ENCODE measurements at regions not wholly inside any gene's neighbourhood (a gene's known extent, or its start where the extent isn't known, plus 50 kb on each side); places are given as distances from the start of the nearest gene placed in this dataset.

DNA sequence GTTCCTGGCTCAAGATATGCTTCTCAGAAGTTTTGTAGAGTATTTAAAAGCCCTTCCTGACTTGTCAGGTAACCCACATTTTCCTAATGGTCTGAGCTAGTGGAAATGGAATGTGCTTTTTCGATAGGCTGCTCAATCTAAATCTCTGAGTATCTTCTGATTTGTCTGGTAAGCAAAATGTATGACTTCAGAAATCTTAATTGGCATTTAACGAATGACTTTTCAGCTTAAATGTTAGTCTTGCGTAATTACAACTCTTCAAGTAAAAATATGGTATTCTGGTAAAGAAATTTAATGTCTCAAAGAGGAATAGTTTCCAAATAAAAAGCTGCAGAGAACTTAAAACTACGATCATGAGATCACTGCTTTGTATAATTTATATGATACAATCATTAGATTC, 379.1 kb downstream of the ANKRD50 start (continued):
- TF ChIP-seq FOSL2 (IDR thresholded peaks at IDR 0.05; ENCODE audit: borderline replicate concordance, low read depth), result no peak
- TF ChIP-seq TEAD4 (IDR thresholded peaks at IDR 0.05; ENCODE audit: borderline replicate concordance, insufficient read depth), result no peak
- TF ChIP-seq, protein P1, sequence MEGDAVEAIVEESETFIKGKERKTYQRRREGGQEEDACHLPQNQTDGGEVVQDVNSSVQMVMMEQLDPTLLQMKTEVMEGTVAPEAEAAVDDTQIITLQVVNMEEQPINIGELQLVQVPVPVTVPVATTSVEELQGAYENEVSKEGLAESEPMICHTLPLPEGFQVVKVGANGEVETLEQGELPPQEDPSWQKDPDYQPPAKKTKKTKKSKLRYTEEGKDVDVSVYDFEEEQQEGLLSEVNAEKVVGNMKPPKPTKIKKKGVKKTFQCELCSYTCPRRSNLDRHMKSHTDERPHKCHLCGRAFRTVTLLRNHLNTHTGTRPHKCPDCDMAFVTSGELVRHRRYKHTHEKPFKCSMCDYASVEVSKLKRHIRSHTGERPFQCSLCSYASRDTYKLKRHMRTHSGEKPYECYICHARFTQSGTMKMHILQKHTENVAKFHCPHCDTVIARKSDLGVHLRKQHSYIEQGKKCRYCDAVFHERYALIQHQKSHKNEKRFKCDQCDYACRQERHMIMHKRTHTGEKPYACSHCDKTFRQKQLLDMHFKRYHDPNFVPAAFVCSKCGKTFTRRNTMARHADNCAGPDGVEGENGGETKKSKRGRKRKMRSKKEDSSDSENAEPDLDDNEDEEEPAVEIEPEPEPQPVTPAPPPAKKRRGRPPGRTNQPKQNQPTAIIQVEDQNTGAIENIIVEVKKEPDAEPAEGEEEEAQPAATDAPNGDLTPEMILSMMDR (IDR thresholded peaks at IDR 0.05), result no peak

GRCh38 chr4:124334119-124334518, 378.4 kb downstream of the ANKRD50 start:
- Histone ChIP-seq H3F3A (replicated peaks; ENCODE audit: insufficient read depth) (no peaks in the 10 kb centered on the region), H3K9me3 (no peaks in the 10 kb centered on the region), H4K20me1 (ENCODE audit: insufficient read depth) (no peaks in the 10 kb centered on the region), H3K4me3 (ENCODE audit: low read depth in 2 of 2, low read length in 1 of 2) (peak overlapping the region in 1 of 2 experiments; percentile 26; a peak in 1 of 4 replicates), H3K27ac (ENCODE audit: low read depth in 2 of 2, low read length in 1 of 2) (peak overlapping the region in 1 of 2 experiments; percentile 26; a peak in 1 of 4 replicates), H2AFZ (ENCODE audit: low read depth) (peak overlapping the region; percentile 78), H3K4me2 (peak overlapping the region; percentile 47; the same call in 1 of the 2 replicates), H3K27me3 (ENCODE audit: insufficient read depth) (no peaks in the 10 kb centered on the region), H3K4me1 (ENCODE audit: control insufficient read depth in 1 of 2, insufficient read depth in 2 of 2, low read depth in 1 of 2, low read length in 1 of 2) (peaks cover 5% of the 10 kb centered on the region in 2 experiments; a peak in 3 of 4 replicates), H3K9me2 (no peaks in the 10 kb centered on the region), H3K79me2 (ENCODE audit: insufficient read depth) (no peaks in the 10 kb centered on the region), H3K36me3 (replicated peaks in 1 of 2; ENCODE audit: control insufficient read depth in 1 of 2, insufficient read depth in 2 of 2, low read length in 1 of 2) (no peaks in the 10 kb centered on the region), H3K9ac (no peak overlapping the region)
- ChIA-PET POLR2A (no interaction called here), CTCF (interaction anchor here (0.5 to 3.8 kb wide), 44 partner anchors 10 to 980 kb away, joined by 3 to 45 read pairs (median 3); partner anchors contain the start of genes ANKRD50 and FAT4)
- peak; percentile 42 for DNase-seq
- 1% methylated on average over 3 of the region's 3 CpGs for WGBS (ENCODE audit: low lambda C conversion rate)
- TF ChIP-seq GABPA (IDR thresholded peaks at IDR 0.05; ENCODE audit: low read depth), result no peak
- TF ChIP-seq CHD2 (IDR thresholded peaks at IDR 0.05; ENCODE audit: low read length, partially characterized antibody), result no peak
- TF ChIP-seq POLR2AphosphoS5 (IDR thresholded peaks at IDR 0.05; ENCODE audit: low read depth, low read length), result no peak
- TF ChIP-seq ZBTB33 (IDR thresholded peaks at IDR 0.05; ENCODE audit: borderline replicate concordance, low read depth), result no peak
- TF ChIP-seq FOXJ3 (CRISPR knock-in tag; IDR thresholded peaks at IDR 0.05), result no peak
- no peak for TF ChIP-seq EZH2phosphoT487 (IDR thresholded peaks at IDR 0.05; ENCODE audit: borderline replicate concordance, low read depth)
- no peak for TF ChIP-seq MAX (IDR thresholded peaks at IDR 0.05; ENCODE audit: low read depth)
- no peak for TF ChIP-seq NRF1 (IDR thresholded peaks at IDR 0.05; ENCODE audit: low read depth, low read length)
- TF ChIP-seq RCOR1 (IDR thresholded peaks at IDR 0.05; ENCODE audit: low read length), result no peak
- TF ChIP-seq TEAD4 (IDR thresholded peaks at IDR 0.05; ENCODE audit: borderline replicate concordance, insufficient read depth), result no peak
- no peak for TF ChIP-seq REST (IDR thresholded peaks at IDR 0.05; ENCODE audit: low read depth, low read length)
- TF ChIP-seq MEF2A (IDR thresholded peaks at IDR 0.05; ENCODE audit: borderline replicate concordance, low read depth), result no peak
- no peak for TF ChIP-seq FOSL2 (IDR thresholded peaks at IDR 0.05; ENCODE audit: borderline replicate concordance, low read depth)
- no peak for TF ChIP-seq YY1 (IDR thresholded peaks at IDR 0.05; ENCODE audit: low read depth)
- no peak for TF ChIP-seq SIN3A (IDR thresholded peaks at IDR 0.05; ENCODE audit: borderline replicate concordance, low read depth, low read length)
- TF ChIP-seq GATA2 (CRISPR knock-in tag; IDR thresholded peaks at IDR 0.05), result no peak
- peak; percentile 86 for TF ChIP-seq RAD21 (IDR thresholded peaks at IDR 0.05; ENCODE audit: low read length)
- peak; percentile 19; the same call in 1 of the 2 replicates for TF ChIP-seq TCF12 (IDR thresholded peaks at IDR 0.05)
- no peak for TF ChIP-seq USF1 (IDR thresholded peaks at IDR 0.05; ENCODE audit: borderline replicate concordance, low read depth)
- no peak for TF ChIP-seq EP300 (IDR thresholded peaks at IDR 0.05; ENCODE audit: borderline replicate concordance in 1 of 2, low read depth in 1 of 2, low read length in 1 of 2)

Data from SK-N-SH (cell line).